ENCODE measurements at regions not wholly inside any gene's neighbourhood (a gene's known extent, or its start where the extent isn't known, plus 50 kb on each side); places are given as distances from the start of the nearest gene placed in this dataset.

GRCh38 chr2:226020956-226021355 is 621.4 kb downstream of the NYAP2 start (continued):
- no peak for TF ChIP-seq CTCF (conservative IDR thresholded peaks at IDR 0.05; ENCODE audit: low read depth in 2 of 2)
- no peak for TF ChIP-seq ZNF331 (CRISPR knock-in tag; IDR thresholded peaks at IDR 0.05; ENCODE audit: low read depth)
- no peak for TF ChIP-seq STAT1 (IDR thresholded peaks at IDR 0.05; ENCODE audit: unreplicated experiment)
- no peak for TF ChIP-seq EZH2phosphoT487 (IDR thresholded peaks at IDR 0.05; ENCODE audit: unreplicated experiment)
- TF ChIP-seq NANOG (IDR thresholded peaks at IDR 0.05; ENCODE audit: borderline replicate concordance): no peak
- TF ChIP-seq ZNF114 (CRISPR knock-in tag; IDR thresholded peaks at IDR 0.05): no peak

GRCh38 chr2:226020176-226020575 is 620.7 kb downstream of the NYAP2 start:
- DNase-seq (ENCODE audit: low spot score) (no peak), ATAC-seq (no peak)
- no peak overlapping the region for H3K4me3 Mint-ChIP-seq
- H3K36me3 Mint-ChIP-seq (ENCODE audit: low read depth): peaks cover 30% of the 10 kb centered on the region
- H3K79me2 ChIP-seq (replicated peaks; ENCODE audit: insufficient read depth): no peaks in the 10 kb centered on the region
- H3K4me1 Mint-ChIP-seq: peaks cover 6% of the 10 kb centered on the region; the same call in 2 of the 3 replicates
- H3K4me1 ChIP-seq (ENCODE audit: insufficient read depth): peaks cover 8% of the 10 kb centered on the region
- no peak overlapping the region for H2AFZ ChIP-seq
- H3K36me3 ChIP-seq (ENCODE audit: insufficient read depth): no peaks in the 10 kb centered on the region; the same call in 1 of the 2 replicates
- peaks cover under 1% of the 10 kb centered on the region for H3K27me3 Mint-ChIP-seq (ENCODE audit: insufficient read depth, low read depth, poor library complexity)
- no peaks in the 10 kb centered on the region for H4K20me1 ChIP-seq (replicated peaks; ENCODE audit: insufficient read depth)
- no peak overlapping the region for H3K4me3 ChIP-seq
- no peak overlapping the region for H3K4me2 ChIP-seq
- H3K9me3 Mint-ChIP-seq: peaks cover 32% of the 10 kb centered on the region
- H3K9me2 ChIP-seq (ENCODE audit: insufficient read depth): peaks cover 23% of the 10 kb centered on the region
- H3K27me3 ChIP-seq (ENCODE audit: insufficient read depth): no peaks in the 10 kb centered on the region
- H3K27ac Mint-ChIP-seq: no peak overlapping the region
- no peak overlapping the region for H3K27ac ChIP-seq (ENCODE audit: low read depth)
- no peaks in the 10 kb centered on the region for H3F3A ChIP-seq (replicated peaks; ENCODE audit: low read depth)
- TF ChIP-seq CREB1 (CRISPR knock-in tag; IDR thresholded peaks at IDR 0.05; ENCODE audit: low read depth): no peak
- TF ChIP-seq CTCF (conservative IDR thresholded peaks at IDR 0.05; ENCODE audit: low read depth in 2 of 2): no peak
- TF ChIP-seq JUNB (IDR thresholded peaks at IDR 0.05; ENCODE audit: unreplicated experiment): no peak
- no peak for TF ChIP-seq EZH2phosphoT487 (IDR thresholded peaks at IDR 0.05; ENCODE audit: unreplicated experiment)
- TF ChIP-seq ZNF114 (CRISPR knock-in tag; IDR thresholded peaks at IDR 0.05): no peak
- no peak for TF ChIP-seq REST (IDR thresholded peaks at IDR 0.05; ENCODE audit: unreplicated experiment)
- no peak for TF ChIP-seq POLR2AphosphoS5 (IDR thresholded peaks at IDR 0.05; ENCODE audit: low read depth)
- no peak for TF ChIP-seq STAT1 (IDR thresholded peaks at IDR 0.05; ENCODE audit: unreplicated experiment)
- no peak for TF ChIP-seq EZH2 (IDR thresholded peaks at IDR 0.05; ENCODE audit: low read depth, unreplicated experiment)
- TF ChIP-seq ETS1 (IDR thresholded peaks at IDR 0.05): no peak
- TF ChIP-seq NANOG (IDR thresholded peaks at IDR 0.05; ENCODE audit: borderline replicate concordance): no peak
- TF ChIP-seq ZNF331 (CRISPR knock-in tag; IDR thresholded peaks at IDR 0.05; ENCODE audit: low read depth): no peak
